ENCODE measurements at regions not wholly inside any gene's neighbourhood (a gene's known extent, or its start where the extent isn't known, plus 50 kb on each side); places are given as distances from the start of the nearest gene placed in this dataset.

DNA sequence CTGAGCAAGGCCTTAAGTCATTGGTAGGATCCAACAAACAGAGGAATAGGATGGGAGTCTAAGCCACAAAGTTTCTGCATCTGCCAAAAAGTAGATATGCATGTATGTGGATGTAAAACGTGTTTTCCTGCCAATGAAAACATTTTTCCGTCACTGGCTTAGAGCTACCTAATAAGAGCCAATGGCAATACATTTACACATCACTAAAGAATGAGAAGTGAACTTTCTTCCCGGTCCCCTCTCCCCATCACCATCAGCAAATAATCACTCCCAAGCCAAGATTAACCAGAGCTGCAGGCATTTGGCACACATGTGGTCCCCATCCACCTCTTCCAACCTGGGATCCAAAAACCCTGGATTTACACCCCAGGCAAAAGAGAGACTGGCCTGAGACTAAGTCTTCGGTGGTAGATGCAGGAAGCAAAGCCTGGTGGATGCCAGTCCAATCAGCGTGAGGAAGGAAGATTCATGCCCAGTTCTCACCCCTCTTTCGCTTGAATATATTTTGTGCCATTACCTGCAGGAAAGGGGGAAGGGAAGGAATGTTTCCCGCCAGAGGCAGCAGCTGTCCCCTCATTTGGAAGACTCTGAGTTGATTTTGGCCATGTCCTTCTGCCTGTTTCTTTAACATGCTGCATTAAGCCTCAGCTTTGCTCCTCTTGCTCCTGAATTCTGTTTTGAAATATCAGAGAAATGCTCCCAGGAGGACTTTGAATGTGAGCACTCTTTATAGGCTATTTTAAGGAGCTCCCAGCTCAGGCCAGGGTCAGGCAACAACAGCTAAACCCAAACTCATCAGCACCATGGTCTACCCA is 131.4 kb downstream of the CHIC2 start:
- CTCF ChIA-PET, result interaction anchor here (0.6 to 6.4 kb wide), 9 partner anchors 13 to 300 kb away, joined by 3 to 58 read pairs (median 4); partner anchors contain the start of gene PDGFRA
- no peak overlapping the region for H3K4me3 ChIP-seq (ENCODE audit: low read depth, low read length)
- H3K36me3 ChIP-seq (ENCODE audit: control insufficient read depth, insufficient read depth, low read length), result no peaks in the 10 kb centered on the region
- DNase-seq (ENCODE audit: low read depth), result peak; percentile 69
- H3K27me3 ChIP-seq (ENCODE audit: control insufficient read depth, insufficient read depth, low read length), result no peaks in the 10 kb centered on the region
- POLR2A ChIA-PET, result interaction anchor here (0.6 kb wide), 1 partner anchor 296 kb away, joined by 3 read pairs; the partner anchor contains the start of gene PDGFRA
- TF ChIP-seq CTCF (IDR thresholded peaks at IDR 0.05; ENCODE audit: insufficient read depth, low read depth, low read length), result no peak

DNA sequence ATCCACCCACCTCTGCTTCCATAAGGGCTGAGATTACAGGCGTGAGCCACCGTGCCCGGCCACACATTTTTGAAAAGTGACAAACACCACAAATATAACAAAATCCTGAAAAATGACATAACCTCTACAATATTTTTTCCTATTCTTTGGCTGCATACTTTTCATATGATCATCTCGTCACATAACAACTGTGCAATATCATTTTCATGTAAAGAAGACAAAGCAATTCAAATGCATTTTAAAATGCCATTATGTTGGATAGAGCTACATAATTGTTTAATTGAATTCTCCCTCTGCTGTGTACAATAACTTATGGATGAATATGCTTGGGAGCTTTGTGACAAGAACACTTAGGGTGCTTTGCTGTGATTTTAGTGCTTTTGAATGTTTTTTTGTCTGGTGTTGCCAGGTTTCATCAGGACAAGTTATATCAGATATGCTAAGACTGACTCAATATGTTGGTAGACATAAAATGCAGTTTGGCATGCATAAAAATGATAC is 132.9 kb downstream of the CHIC2 start:
- no peak for TF ChIP-seq CTCF (IDR thresholded peaks at IDR 0.05; ENCODE audit: insufficient read depth, low read depth, low read length)
- POLR2A ChIA-PET, result no interaction called here
- Histone ChIP-seq H3K36me3 (ENCODE audit: control insufficient read depth, insufficient read depth, low read length) (no peaks in the 10 kb centered on the region), H3K27me3 (ENCODE audit: control insufficient read depth, insufficient read depth, low read length) (no peaks in the 10 kb centered on the region), H3K4me3 (ENCODE audit: low read depth, low read length) (no peak overlapping the region)
- CTCF ChIA-PET, result interaction anchor here (1.0 to 6.4 kb wide), 6 partner anchors 15 to 301 kb away, joined by 3 to 58 read pairs (median 31); partner anchors contain the start of gene PDGFRA
- no peak for DNase-seq (ENCODE audit: low read depth)

DNA sequence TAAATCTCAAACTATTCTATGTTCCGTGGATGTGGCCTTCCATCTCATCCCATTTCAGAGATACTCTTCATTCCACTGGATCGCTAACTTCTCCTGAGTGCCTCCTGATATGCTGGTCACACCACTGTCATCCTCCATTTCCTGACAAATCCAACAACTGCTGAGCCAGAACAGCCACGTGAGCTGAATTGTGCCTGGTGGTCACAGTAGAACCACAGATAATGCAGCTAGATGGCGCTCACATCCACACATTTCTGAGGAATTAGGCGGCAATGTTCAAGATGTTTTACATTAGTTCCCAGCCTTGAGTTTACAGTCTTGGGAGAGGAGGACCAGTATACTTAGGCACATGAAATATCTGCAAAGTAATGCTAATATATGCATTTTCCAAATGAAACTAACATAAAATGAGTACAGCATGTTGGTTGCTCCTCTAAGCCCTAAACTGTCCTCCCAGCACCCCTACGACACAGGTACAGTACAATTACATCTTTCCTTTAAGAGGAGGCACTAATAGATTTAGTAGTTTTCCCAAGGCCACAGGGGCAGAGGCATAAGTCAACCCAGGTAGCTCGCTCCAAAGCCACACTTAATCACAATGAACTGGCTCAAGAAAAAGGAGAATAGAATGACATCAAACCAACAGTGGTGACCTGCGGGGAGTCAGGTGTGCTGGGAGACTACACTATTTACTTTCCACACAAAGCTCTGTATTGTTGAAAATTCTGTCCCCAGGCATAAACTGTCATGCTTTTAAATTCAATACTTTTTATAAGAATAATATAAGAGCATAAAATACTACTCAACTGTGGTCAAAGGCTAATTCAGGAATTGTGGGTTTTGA is 134.2 kb downstream of the CHIC2 start:
- ChIA-PET POLR2A (no interaction called here), CTCF (interaction anchor here (0.7 to 6.4 kb wide), 25 partner anchors 9 to 303 kb away, joined by 3 to 58 read pairs (median 4); partner anchors contain the start of gene PDGFRA)
- H3K4me3 ChIP-seq (ENCODE audit: low read depth, low read length), result no peak overlapping the region
- TF ChIP-seq CTCF (IDR thresholded peaks at IDR 0.05; ENCODE audit: insufficient read depth, low read depth, low read length), result peak; percentile 73
- no peaks in the 10 kb centered on the region for H3K36me3 ChIP-seq (ENCODE audit: control insufficient read depth, insufficient read depth, low read length)
- H3K27me3 ChIP-seq (ENCODE audit: control insufficient read depth, insufficient read depth, low read length), result no peaks in the 10 kb centered on the region
- peak; percentile 52 for DNase-seq (ENCODE audit: low read depth)

GRCh38 chr4:53929311-53929710 is 135.1 kb downstream of the CHIC2 start:
- no peak for DNase-seq (ENCODE audit: low read depth)
- Histone ChIP-seq H3K27me3 (ENCODE audit: control insufficient read depth, insufficient read depth, low read length) (no peaks in the 10 kb centered on the region), H3K4me3 (ENCODE audit: low read depth, low read length) (no peak overlapping the region), H3K36me3 (ENCODE audit: control insufficient read depth, insufficient read depth, low read length) (no peaks in the 10 kb centered on the region)
- ChIA-PET POLR2A (no interaction called here), CTCF (interaction anchor here (0.7 to 6.4 kb wide), 20 partner anchors 8 to 304 kb away, joined by 3 to 58 read pairs (median 5); partner anchors contain the start of gene PDGFRA)
- no peak for TF ChIP-seq CTCF (IDR thresholded peaks at IDR 0.05; ENCODE audit: insufficient read depth, low read depth, low read length)
